Heart left ventricle (tissue), 16 donors: ENCODE measurements at regions not wholly inside any gene's neighbourhood (a gene's known extent, or its start where the extent isn't known, plus 50 kb on each side); places are given as distances from the start of the nearest gene placed in this dataset.

Source experiments
- ATAC-seq, 4 donors: fragments of 200-7000 bp; cut with Tn5 transposase; one replicate each; pipeline ENCODE4 v1.9.1; 2020 to 2022; ENCODE audit warnings: moderate library complexity in 4 of 4, mild to moderate bottlenecking in 3 of 4, moderate number of reproducible peaks in 1 of 4
- DNase-seq, 5 donors: peaks; one replicate each; pipeline ENCODE4 v3.0.0-alpha.2; 2020
- H3K27ac ChIP-seq, 12 donors: fragments of 200-600 bp; sonication (generic) in 4 of 12; one replicate each; pipeline versions ENCODE4 v1.5.0 to v1.8.0; 2016 to 2022; ENCODE audit warnings: mild to moderate bottlenecking in 2 of 12
- H3K27me3 ChIP-seq, 9 donors: fragments of 200-600 bp; sonication (generic) in 2 of 9; one replicate each; pipeline versions ENCODE4 v1.5.1 to v1.8.0; 2016 to 2022; ENCODE audit warnings: mild to moderate bottlenecking in 3 of 9
- H3K36me3 ChIP-seq, 9 donors: fragments of 200-600 bp; sonication (generic) in 2 of 9; one replicate each; pipeline versions ENCODE4 v1.5.0 to v1.8.0; 2018 to 2022; ENCODE audit warnings: mild to moderate bottlenecking in 2 of 9
- H3K4me1 ChIP-seq, 12 donors: fragments of 200-600 bp; sonication (generic) in 4 of 12; one replicate each; pipeline versions ENCODE4 v1.5.0 to v1.8.0; 2016 to 2022; ENCODE audit warnings: mild to moderate bottlenecking in 3 of 12
- H3K4me3 ChIP-seq, 12 donors: fragments of 200-600 bp; sonication (generic) in 4 of 12; one replicate each; pipeline versions ENCODE4 v1.5.0 to v1.8.0; 2017 to 2022; ENCODE audit warnings: mild to moderate bottlenecking in 9 of 12, moderate library complexity in 4 of 12
- H3K9me3 ChIP-seq, 12 donors: fragments of 200-600 bp; sonication (generic) in 4 of 12; one replicate each; pipeline versions ENCODE4 v1.5.0 to v1.8.0; 2016 to 2022; ENCODE audit warnings: mild to moderate bottlenecking in 1 of 12
- POLR2A ChIP-seq, 2 donors: fragments of 450-650 bp; IDR thresholded peaks; one replicate each; pipeline ENCODE4 v1.6.1; 2017; ENCODE audit warnings: antibody characterized with exemption in 2 of 2, mild to moderate bottlenecking in 2 of 2, moderate library complexity in 2 of 2
- WGBS, 4 donors: extraction: QIAGEN DNeasy Blood & Tissue Kit in 2 of 4; methylation state at CpG; one replicate each; pipeline versions ENCODE4 v1.1.5 to v1.1.7; 2013 to 2018; 5-methylcytosine and 5-hydroxymethylcytosine counted together
- intact Hi-C, 10 donors: fragments of 100-400 bp; cut with DNase I; formaldehyde crosslinking; loops; one replicate each; pipeline versions ENCODE4 v1.11.1 to v1.14.2; 2022
- TF ChIP-seq, protein P1 (sequence below), 12 donors: fragments of 200-600 bp; sonication (generic) in 4 of 12; IDR thresholded peaks; one replicate each; pipeline versions ENCODE4 v1.5.0 to v1.8.0; 2018 to 2022; ENCODE audit warnings: antibody characterized with exemption in 12 of 12, mild to moderate bottlenecking in 5 of 12
- donor health status: ischemic (EF 13 %, LVEDD 7.1; RV severe dilation, severe dysfunction).
- donor health status: healthy with polysubstance abuse.
- donor health status: DM: no; HTN: yes; CAD: no.
- donor health status: DM: no; HTN: no; CAD: no.
- donor health status: ischemic (EF 25% LVEDD 6.9; RV normal size, moderate dysfunction).
- donor health status: ischemic (EF 25% LVEDD 5.7; RV mildly dilated, moderate dysfunction).
- donor health status: healthy.
- donor health status: DM: yes; HTN: yes; CAD: no.
- donor health status: ischemic (EF 35%, LVEDD 5.7; RV mildly dilated, moderate dysfunction).
- donor health status: nonischemic (EF 11% LVEDD 7.7; RV severe dilation, severe dysfunction).
- donor health status: DM: yes; HTN: yes; CAD: no.
- donor health status: PGD.
- donor health status: ischemic (EF 29% LVEDD 5.4; RV normal size, mild dysfunction).
- donor health status: nonischemic (EF 23%, LVEDD 6.1; RV moderate dilation, normal function).

DNA sequence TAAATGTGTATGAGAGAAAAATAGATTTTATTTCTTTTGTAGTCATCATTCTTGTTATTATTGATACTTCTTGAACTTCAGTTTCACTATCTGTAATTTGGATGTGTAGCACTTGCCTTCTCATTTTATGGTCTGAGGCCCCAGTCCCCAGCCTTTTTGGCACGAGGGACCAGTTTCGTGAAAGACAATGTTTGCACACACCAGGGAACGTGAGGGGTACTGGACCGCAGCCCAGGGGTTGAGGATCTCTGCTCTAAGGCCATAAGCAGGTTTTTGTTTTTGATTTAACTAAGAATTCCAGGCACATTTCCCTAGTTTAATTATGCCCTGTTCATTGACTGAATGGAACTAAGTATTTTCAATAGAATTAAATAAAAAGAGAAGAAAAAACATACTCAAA is 261.5 kb downstream of the BMP2 start:
- no peak overlapping the region for H3K27ac ChIP-seq
- no peak for TF ChIP-seq POLR2A (IDR thresholded peaks at IDR 0.05)
- TF ChIP-seq, protein P1, sequence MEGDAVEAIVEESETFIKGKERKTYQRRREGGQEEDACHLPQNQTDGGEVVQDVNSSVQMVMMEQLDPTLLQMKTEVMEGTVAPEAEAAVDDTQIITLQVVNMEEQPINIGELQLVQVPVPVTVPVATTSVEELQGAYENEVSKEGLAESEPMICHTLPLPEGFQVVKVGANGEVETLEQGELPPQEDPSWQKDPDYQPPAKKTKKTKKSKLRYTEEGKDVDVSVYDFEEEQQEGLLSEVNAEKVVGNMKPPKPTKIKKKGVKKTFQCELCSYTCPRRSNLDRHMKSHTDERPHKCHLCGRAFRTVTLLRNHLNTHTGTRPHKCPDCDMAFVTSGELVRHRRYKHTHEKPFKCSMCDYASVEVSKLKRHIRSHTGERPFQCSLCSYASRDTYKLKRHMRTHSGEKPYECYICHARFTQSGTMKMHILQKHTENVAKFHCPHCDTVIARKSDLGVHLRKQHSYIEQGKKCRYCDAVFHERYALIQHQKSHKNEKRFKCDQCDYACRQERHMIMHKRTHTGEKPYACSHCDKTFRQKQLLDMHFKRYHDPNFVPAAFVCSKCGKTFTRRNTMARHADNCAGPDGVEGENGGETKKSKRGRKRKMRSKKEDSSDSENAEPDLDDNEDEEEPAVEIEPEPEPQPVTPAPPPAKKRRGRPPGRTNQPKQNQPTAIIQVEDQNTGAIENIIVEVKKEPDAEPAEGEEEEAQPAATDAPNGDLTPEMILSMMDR (IDR thresholded peaks at IDR 0.05), result no peak
- 73 to 79% (median 74%) methylated on average over 4 of the region's 4 CpGs for WGBS, 4 donors
- H3K36me3 ChIP-seq, result no peaks in the 10 kb centered on the region
- H3K27me3 ChIP-seq, result no peaks in the 10 kb centered on the region
- no peak for DNase-seq
- H3K4me3 ChIP-seq, result no peak overlapping the region
- no peaks in the 10 kb centered on the region for H3K9me3 ChIP-seq
- intact Hi-C loops, result no loop called here
- no peaks in the 10 kb centered on the region for H3K4me1 ChIP-seq
- ATAC-seq, result no peak

GRCh38 chr20:7031222-7031621 is 263.7 kb downstream of the BMP2 start:
- 36 to 53% (median 39%) methylated on average over 1 of the region's 1 CpG for WGBS, 4 donors

GRCh38 chr20:7038029-7038428 is 270.5 kb downstream of the BMP2 start:
- 51 to 77% (median 66%) methylated on average over 2 of the region's 2 CpGs for WGBS, 4 donors
- H3K27ac ChIP-seq, result no peak overlapping the region
- H3K36me3 ChIP-seq, result no peaks in the 10 kb centered on the region
- intact Hi-C loops, result no loop called here
- H3K4me3 ChIP-seq, result no peak overlapping the region
- no peak for TF ChIP-seq POLR2A (IDR thresholded peaks at IDR 0.05)
- TF ChIP-seq, protein P1 (IDR thresholded peaks at IDR 0.05), result no peak
- ATAC-seq, result no peak
- DNase-seq, result no peak
- H3K27me3 ChIP-seq, result no peaks in the 10 kb centered on the region
- no peaks in the 10 kb centered on the region for H3K9me3 ChIP-seq
- H3K4me1 ChIP-seq, result no peaks in the 10 kb centered on the region

More at GRCh38 chr20:7031222-7031621, 263.7 kb downstream of the BMP2 start:
- Histone ChIP-seq H3K36me3 (no peaks in the 10 kb centered on the region), H3K4me3 (no peak overlapping the region), H3K27me3 (no peaks in the 10 kb centered on the region), H3K27ac (no peak overlapping the region), H3K9me3 (no peaks in the 10 kb centered on the region), H3K4me1 (no peaks in the 10 kb centered on the region)
- ATAC-seq (no peak), DNase-seq (no peak)
- intact Hi-C loops, result no loop called here
- TF ChIP-seq, protein P1 (IDR thresholded peaks at IDR 0.05), result peak in 2 of 12 donors; percentile 27 to 29
- TF ChIP-seq POLR2A (IDR thresholded peaks at IDR 0.05), result no peak

DNA sequence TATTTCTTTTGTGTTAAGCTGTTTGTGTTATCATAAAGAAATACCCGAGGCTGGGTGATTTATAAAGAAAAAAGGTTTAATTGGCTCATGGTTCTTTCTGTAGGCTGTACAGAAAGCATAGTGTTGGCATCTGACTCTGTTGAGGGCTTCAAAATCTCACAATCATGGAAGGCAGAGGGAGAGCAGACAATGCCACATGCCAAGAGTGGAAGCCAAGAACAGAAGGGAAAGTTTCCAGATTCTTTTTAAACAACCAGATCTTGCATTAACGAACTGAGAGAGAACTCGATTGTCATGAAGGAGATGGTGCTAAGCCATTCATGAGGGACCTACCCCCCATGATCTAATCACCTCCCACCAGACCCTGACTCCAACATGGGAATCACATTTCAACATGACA is 290.1 kb downstream of the BMP2 start:
- Histone ChIP-seq H3K4me3 (no peak overlapping the region), H3K4me1 (no peaks in the 10 kb centered on the region), H3K9me3 (no peaks in the 10 kb centered on the region), H3K27ac (no peak overlapping the region), H3K36me3 (no peaks in the 10 kb centered on the region), H3K27me3 (peaks cover 0 to 5% (median 0%) of the 10 kb centered on the region in 9 donors)
- intact Hi-C loops, result no loop called here
- DNase-seq (no peak), ATAC-seq (no peak)
- TF ChIP-seq, protein P1 (IDR thresholded peaks at IDR 0.05), result no peak
- TF ChIP-seq POLR2A (IDR thresholded peaks at IDR 0.05), result no peak
- WGBS, 4 donors, result 68 to 78% (median 72%) methylated on average over 3 of the region's 3 CpGs
